Forelimb muscle (tissue), 1 donor: ENCODE measurements at regions not wholly inside any gene's neighbourhood (a gene's known extent, or its start where the extent isn't known, plus 50 kb on each side); places are given as distances from the start of the nearest gene placed in this dataset.

Experiments used
- DNase-seq: peaks from one replicate; pipeline ENCODE4 v3.0.0-alpha.2; 2013; ENCODE audit warnings: low read depth

DNA sequence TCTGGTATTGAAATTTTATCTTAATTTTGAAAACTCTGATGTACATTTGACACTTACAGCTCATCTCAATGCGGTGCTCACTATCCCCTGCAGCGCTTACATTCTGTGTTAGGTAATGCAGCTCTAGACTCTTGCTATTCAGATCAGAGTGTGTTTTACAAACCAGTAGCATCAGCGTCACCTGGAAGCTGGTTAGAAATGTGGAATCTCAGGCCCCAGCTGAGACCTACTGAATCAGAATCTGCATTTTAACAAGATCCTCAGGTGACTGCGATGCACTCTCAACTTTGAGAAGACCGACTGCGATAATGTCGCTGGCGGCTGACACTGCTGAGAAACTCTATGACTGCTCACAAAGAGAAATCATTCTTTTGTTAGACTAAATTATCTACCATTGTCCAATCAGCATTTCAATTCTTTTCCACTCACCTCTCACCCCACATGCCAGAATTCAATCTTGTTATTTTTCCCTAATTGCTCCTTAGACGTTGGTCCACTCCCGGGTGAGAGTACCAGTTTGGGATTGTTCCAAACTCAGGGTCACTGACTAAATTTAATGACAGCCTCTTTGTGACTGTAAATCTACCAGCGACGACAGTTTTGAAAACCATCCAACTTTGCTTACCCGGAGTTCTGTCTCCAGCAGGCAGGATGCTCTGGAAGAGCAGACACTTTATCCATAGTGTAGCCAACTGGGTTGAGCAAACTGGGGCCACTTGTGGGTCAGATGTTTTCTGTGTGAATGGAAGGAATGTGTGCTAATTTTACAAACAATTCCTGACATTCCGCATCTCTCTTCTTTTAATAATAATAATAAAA, 140.1 kb upstream of the BTBD3 start:
- DNase-seq: no peak

DNA sequence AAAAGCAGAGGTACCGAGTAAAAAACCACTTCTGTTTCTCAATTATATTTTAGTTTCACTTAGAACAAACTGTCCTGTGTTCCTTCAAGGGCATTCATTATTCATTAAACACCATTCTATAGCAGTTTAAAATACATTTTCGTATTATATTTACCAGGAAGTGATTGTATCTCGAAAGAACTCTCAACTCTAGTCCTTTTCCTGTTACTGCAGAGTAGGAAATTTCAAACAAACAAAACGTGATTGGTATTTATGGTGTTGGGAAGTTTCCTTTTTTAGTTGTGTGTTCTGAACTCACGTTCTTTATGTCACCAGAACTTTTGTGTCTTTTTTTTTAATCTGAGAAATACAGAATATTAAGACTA, 139.5 kb upstream of the BTBD3 start:
- no peak for DNase-seq

DNA sequence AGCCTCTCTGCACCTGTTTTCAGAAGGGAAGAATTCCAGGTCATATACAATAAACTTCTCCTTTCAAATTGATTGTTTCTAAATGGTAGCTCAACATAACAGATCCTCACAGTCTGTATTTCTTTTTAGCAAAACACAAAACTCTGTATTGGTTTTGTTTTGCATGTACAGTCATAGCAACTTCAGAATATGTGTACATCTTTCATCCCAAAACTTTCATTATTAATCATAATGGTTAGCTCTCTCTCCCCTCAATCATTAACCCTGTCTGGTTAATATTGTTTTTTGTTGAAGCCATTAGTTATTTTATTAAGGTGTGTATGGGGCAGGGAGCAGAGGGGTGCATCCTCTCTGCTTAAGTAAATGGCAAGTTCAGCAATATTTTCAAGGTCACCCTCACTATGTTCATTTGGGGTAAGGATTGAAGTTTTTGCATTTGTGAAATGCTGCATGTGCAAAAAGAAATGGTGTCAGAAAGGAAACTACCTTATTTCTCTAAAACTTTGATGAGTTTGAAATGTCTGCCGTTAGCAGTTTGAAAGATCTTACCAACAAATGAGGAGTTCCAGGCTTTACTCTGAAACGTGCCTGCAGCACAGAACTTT, 136.8 kb upstream of the BTBD3 start:
- DNase-seq: no peak

DNA sequence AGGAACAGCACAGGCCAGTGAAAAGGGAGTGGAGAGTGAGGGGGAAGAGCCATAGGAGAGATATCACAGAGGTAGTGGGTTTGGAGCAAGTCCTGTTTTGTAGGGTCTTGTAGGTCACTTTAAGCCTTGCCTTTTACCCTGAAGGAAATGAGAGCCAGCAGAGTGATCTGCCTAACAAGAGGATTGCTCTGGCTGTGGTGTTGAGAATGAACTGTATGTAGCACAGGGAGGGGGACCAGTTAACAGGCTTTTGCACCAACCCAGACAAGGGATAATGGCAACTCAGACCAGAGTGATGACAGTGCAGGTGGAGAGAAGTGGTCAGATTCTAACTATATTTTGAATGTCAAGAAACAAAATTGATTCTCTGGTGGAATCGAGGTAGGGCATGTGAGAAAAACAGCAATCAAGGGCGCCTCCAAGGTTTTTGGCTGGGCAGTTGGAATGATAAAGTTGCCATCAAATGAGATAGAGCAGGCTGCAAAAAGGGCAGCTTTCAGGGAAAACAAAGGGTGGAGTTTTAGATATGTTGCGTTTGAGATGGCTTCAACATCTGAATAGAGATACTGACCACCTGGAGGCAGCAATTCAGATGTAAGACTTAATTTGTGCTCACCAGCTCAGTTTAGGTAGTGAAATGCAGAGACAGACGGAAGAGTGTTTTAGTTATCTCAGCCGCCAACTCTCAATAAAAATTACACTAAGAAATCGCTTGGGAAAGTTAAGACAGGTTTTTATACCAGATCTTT, 134.4 kb upstream of the BTBD3 start:
- no peak for DNase-seq

DNA sequence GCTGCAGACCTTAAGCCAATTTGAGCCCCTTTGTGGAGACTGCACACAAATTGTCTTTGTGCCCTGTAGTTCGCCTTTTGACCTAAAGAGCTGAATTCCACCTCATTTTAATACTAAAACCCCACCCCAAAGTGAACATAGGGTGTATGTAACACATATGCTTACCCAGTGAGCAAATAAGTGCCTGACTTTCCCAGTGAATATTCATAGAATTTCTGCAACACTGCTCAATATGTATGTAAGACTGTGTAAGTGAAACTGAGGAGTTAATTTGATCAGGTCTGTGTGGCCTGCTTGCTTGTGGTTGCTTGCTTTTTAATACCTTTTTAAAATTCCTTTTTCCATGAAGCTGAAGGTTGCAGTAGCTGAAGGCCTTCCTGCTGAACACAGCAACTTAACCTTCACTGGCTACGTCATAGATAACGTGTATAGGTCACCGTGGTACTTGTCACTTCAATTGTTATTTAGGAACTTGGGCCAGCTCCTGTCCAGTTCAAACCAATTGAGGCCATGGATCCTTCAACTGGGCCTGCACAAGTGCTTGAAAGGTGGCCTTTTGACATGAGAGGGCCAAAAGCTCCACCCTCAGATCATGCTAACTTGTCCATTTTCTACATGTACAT, 131.7 kb upstream of the BTBD3 start:
- DNase-seq: no peak

DNA sequence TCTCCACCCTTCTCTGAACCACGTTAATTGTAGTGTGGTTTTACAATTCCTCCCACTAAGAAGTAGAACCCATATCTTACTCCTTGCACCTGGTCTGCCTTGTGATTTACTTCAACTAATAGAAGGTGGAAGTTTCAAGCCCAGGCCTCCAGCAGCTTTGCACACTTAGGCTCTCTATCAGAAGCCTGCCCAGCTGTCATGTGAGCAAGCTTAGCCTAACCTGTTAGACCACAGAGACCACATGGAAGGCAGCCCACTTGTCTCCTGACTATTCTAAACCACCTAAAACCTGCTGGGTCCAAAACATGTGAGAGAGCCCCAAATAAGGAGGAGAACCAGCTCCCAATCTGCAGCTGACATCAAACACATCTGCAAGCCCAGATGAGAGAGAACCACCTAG, 127.6 kb upstream of the BTBD3 start:
- DNase-seq: no peak

DNA sequence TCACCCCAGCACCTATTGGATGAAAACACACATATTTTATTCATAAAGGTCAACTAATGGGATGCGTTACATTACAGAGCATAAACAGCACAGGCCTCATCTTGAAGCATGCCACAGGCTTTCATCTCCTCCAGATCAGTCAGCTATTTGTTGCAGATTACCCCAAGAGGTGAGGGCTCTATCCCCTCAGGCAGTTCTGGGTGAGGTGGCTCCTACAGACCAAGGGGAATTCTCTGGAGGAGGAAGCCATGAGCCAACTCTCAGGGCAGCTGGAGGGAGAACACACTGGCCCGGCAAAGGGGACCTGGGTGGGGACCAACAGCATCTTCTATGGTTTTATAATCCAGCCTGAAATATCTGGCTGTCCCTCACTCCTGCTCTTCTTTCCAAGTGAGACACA, 126.4 kb upstream of the BTBD3 start:
- DNase-seq: no peak

DNA sequence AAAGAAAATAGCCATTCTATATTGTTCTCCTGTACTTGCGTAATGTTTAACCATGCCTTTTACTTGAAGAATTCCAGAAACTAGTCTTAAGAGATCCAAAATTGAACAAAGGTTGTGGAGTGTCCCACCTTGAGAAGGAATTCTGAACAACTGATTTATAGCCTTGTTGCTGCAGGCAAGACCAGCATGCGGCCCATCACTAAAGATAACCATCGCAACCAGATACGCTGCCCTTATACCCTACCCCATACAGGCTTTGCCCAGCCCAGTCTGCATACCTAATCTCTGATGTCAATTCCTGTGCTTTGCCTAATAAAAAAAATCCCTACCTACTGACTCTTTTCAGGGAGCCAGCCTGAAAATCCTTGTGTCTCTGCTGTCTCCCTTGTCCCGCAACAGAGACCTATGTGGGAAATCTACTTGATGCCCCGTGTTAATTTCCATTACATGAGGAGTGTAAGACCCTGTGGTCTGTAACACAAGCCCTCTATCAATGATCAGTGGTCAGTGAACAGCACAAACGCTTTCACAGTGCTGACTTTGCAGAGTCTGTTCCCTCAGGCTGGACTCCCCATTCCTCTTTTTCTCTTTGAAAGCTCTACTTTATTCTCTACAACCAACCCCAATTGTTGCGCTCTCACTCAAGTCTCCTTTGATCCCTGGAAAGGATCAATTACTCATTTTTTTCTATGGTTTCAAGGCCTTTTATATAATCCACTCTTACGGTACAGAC, 125.7 kb upstream of the BTBD3 start:
- no peak for DNase-seq

DNA sequence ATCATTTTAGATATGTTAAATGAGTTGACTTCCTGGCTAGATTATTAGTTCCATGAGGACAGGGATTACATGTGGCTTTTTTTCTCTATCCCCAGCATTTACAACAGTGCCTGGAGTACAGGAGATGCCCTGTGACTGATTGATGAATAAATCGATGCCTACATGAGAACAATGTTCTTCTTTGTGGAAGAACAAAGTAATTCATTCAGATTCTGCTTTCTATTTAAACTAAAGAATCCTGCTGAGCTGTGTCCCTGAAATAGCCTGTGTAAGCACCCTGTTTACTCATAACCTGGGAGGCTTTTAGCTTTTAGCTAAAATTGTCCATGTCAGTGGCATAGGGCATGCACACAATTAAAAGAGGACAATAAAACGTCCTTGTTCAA, 125.1 kb upstream of the BTBD3 start:
- no peak for DNase-seq

DNA sequence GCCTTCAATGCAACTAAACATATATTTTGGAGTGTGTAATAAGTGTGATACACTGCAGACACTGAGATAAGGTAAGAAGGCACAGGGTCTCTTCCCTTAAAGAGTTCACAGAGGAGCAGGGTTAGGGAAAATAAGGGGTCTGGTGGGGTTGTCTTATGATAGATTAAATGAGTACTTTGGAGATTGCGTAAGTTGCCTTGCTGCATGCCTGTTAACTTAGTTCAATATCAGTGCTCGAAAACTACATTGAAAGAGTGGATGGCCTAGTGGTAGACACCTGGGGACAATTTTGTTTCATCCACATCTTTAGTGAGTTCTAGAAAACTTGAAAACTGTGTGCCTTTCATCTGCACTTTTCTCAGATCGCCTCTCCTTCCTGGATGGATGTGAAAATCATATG, 123.2 kb upstream of the BTBD3 start:
- DNase-seq: no peak

DNA sequence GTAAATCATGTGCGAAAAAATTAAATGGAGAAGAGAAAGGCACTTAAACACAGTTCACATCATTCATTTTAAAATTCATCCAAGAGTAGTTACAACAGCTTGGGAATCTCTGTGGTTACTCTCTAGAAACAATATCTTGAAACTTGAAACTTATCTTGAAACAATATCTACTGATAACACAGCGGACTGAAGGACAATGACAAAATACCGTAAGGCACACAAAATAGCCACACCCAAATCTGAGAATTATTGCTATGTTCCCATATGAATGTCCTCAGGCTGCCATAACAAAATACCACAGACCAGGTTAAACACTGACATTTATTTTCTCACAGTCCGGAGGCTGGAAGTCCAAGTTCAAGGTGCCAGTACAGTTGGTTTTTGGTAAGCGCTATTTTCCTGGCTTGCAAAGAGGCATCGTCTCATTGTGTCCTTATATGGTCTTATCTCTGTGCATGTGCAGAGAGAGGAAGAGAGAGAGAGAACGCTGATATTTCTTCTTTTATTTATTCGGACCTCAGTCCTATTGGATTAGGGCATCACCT, 122.5 kb upstream of the BTBD3 start:
- DNase-seq: no peak

DNA sequence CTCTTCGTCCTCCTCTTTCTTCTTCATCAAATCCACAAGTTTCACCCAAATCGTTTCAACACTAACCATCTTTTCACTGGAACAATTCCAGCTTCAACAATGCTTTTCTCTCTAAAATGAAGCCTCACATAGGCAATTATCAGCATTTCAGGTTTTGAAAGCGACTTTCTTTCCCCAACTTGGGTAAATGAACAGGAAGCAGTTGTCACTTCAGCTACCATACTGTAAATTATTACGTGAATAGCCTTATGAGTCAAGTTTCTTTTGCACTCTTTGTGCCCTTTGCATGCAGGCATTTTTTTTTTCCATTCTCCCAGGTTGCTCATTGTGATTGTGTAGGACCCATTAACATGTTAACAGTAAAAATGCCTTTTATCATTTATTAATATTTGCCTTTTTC, 121.7 kb upstream of the BTBD3 start:
- no peak for DNase-seq

DNA sequence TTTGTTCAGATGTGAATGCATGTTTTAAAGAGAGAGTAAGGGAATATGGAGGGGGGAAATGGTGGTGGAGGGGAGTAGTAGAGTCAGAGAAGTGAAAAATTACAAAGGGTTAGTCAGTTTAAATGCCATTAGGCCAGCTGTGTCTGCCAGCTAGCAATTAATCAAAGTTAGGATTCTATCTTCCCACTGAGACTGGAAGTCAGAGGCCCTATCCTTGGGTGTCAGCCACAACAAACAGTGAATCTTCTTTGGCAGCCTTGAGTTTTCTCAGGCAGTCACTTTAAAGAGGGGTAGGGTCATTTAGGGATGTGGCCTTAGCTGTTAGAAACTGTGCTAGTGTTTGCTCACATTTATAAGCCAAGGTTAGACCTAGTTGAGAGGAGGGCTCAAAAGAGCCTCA, 120.5 kb upstream of the BTBD3 start:
- DNase-seq: no peak

DNA sequence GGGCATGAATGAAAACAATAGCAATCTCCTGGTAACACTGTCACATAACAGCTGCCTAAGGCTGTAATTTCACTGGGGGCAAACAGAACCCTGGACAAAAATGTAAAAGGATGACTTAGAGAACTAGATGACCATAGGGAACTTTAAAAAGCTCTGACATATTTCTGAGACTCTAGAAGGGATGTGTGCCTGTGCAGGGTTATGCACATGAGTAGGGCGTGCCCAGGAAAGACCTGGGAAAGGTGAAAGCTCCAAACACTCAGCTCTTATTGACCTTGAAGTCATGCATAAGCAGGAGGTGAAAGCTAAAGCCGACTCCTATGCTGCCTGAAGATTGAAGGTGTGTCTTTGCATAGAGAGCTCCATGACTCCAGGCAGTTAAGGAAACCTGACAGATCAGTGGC, 118.4 kb upstream of the BTBD3 start:
- DNase-seq: no peak

DNA sequence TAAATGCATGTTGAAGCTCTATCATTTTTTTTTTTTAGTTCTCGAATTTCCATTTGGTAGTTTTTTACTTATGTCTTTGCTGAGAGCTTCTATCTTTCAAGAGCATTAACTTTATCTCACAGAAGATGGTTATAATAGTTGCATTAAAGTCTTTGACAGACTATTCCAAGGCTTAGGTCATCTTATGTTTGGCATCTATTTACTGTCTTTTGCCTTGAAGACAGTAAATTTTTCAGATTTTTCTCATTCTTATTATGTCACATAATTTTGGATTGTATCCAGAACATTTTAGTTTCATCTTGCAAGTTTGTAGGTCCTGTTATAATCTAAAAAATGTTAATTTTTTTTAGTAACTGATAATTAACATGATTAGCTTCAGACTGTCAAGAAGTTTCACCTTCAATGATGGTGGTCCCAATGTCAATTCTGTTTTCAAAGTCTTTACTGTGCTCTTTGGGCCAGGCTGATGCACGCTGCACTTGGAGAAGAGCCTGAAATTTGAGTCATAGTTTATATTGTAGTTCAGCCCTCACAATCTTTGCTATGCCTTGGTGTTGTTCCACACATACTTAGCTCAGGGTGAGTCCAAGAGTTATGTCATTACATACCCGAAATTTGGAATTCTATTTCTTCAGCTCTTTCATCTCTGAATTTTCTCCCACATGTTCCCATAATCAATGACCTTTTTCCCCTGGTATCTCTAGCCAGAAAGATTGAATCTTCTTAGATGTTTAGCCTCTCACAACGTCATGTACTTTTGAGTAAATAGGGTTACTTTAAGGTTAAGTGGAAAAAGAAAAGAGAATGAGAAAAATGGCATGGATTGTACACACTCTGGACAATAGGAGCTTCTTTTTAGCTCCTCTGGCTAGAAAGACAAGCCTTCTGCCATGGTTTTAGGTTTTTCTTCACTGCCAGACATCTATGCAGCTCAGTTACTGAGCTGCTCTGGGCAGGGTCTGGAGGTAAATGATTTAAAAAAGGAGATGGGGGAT, 110.3 kb upstream of the BTBD3 start:
- peak; percentile 70 for DNase-seq

DNA sequence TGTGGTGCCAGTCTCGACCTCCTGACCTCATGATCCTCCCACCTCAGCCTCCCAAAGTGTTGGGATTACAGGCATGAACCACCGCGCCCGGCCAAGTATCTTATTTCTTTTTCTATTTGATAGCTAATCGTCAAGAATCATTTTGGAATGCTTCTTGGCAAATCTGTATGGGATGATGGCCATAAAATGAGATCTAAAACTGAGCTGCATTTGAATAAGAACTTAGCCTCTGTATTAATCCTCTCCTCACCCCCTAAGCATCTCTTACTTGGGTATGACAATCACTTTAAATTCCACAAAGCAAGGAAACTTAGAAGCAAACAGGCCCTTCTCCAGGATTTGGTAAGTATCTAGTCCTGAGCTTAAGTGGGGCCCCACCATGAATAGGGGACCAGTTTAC, 108.9 kb upstream of the BTBD3 start:
- DNase-seq: no peak

DNA sequence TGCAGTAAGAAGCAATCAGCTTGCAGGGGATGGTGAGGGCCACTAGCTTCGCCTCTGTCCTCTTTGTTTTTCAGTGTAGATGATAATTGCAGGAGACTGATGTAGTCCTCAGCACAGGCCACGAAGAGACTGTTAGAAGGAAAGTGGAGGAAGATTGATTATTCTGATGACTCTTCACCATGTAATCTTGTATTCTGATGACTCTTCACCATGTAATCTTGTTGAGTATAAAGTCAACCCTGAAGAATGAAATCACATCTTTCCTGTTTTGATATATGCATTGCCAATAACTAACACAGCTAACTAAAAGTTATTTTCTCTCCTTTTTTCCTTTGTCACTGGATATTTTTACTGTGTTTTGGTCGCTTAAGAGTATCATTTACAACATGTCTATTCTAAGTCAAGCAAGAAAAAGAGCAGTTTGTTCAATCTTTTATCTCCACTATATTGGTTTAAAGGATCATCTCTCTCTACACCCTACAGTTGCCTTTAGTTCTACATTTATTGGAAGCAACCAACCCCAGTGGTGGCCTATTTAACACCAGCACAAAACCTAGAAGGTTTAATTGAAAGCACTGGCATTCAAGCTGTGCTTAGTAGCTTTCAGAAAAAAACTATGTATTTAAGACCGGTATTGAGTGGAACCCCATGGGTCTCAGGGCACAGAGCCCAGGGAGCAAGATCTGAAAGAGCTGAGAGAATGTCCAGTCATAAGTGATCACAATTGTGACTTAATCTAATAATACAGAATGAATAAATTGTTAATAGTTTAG, 107.2 kb upstream of the BTBD3 start:
- no peak for DNase-seq

DNA sequence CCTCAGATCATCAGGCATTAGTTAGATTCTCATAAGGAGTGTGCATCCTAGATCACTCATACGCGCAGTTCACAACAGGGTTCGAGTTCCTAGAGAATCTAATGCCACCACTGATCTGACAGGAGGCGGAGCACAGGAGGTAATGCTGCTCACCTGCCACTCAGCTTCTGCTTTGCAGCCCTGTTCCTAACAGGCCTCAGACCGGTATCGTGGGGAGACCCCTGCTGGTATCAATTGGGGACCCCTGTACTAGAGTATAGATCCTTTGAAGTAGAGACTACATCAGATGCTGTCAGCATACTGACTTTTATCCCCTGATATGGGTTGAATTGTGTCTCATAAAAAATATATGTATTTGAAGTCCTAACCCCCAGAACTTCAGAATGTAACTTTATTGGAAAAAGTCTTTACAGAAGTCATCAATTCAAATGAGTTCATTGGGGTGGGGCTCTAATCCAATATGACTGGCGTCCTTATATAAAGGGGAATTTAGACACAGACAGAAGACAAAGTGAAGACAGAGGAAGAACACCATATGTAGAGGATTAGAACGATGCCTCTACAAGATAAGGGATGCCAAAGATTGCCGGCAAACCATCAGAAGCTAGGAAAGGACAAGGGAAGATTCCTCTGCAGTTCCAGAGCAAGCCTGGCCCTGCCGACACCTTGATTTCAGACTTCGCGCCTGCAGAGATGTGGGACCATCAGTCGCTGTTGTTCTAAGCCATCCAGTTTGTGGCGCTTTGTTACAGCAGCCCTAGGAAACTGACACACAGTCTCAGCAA, 104.4 kb upstream of the BTBD3 start:
- no peak for DNase-seq

DNA sequence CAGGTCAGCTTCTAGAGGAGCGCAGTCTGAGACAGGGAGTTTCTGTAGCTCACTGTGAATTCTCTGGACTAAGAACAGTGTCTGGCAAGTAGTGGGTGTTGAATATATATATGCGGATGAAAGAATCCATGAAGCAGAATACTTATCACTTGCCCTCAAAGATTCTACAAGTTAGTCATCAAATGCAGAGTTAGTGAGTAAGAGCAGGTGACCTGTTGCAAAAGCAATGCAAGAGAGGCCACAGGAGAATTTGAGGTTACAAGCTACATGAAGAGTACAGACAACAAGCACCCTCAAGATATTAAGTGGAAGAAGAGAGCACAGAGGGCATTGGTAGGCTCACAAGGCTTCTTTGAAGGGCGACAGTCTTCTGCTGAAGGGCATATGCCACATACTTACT, 103.4 kb upstream of the BTBD3 start:
- DNase-seq: no peak
